ENCODE measurements at regions not wholly inside any gene's neighbourhood (a gene's known extent, or its start where the extent isn't known, plus 50 kb on each side); places are given as distances from the start of the nearest gene placed in this dataset.
"Not testable (repeated sequence)": the region's sequence is repeated elsewhere in the genome, so short reads cannot be mapped to it uniquely, and the experiment has no call there.

GRCh38 chr5:74454263-74455030 lies 186.1 kb downstream of the ENC1 start:
- Histone ChIP-seq H3K27me3 (no peaks in the 10 kb centered on the region), H3K36me3 (no peaks in the 10 kb centered on the region), H3K9me3 (no peaks in the 10 kb centered on the region), H3K4me3 (no peak overlapping the region)
- DNase-seq = no peak

- Histone ChIP-seq H3K36me3 (no peaks in the 10 kb centered on the region), H3K4me3 (no peak overlapping the region), H3K9me3 (no peaks in the 10 kb centered on the region), H3K27me3 (no peaks in the 10 kb centered on the region)
- DNase-seq = no peak
Observed at GRCh38 chr5:74452856-74453255, 187.7 kb downstream of the ENC1 start.

DNA sequence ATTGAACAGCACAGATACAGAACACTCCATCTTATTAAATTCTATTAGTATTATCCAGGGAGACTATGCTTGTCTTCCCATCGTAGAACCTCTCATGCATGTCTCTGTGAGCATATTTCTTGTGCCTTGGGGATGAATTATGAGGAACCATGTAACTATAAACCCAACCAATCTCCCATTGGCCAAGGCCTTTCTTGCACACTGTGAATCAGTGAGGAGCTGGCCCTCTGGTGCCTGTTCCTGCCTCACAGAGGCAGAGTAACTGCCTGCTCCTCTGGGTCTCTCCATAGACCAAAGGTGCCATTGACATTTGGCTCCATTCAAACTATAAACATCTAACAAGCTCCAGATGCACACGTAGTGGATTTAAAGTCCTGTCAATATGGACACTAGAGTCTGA lies 190.4 kb downstream of the ENC1 start:
- no peak for DNase-seq
- Histone ChIP-seq H3K4me3 (no peak overlapping the region), H3K36me3 (no peaks in the 10 kb centered on the region), H3K9me3 (no peaks in the 10 kb centered on the region), H3K27me3 (no peaks in the 10 kb centered on the region)

DNA sequence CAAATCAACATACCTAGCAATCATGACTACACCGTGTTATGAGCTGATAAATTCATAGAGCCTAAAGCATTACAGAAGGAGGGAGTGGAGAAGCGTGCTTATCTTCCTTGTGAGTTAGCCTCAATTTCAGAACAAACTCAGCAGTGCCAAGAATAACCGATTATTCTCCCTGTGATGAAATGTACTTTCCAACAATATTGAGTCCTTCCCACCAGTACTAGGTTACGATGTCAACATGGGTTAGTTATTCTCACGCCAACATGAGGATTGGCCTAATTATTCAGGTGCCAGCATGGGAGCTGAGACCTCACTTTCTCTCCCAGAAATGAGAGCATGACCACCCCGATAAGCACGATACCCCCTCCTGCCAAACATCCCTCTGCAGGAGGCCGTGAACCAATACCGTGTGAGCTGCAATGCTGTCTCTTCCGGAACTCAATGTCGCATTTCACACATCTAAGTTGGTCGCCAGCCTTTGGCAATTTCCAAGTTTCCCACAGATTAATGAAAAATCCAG lies 193.7 kb downstream of the ENC1 start:
- no peak for DNase-seq
- Histone ChIP-seq H3K4me3 (no peak overlapping the region), H3K27me3 (no peaks in the 10 kb centered on the region), H3K9me3 (no peaks in the 10 kb centered on the region), H3K36me3 (no peaks in the 10 kb centered on the region)

DNA sequence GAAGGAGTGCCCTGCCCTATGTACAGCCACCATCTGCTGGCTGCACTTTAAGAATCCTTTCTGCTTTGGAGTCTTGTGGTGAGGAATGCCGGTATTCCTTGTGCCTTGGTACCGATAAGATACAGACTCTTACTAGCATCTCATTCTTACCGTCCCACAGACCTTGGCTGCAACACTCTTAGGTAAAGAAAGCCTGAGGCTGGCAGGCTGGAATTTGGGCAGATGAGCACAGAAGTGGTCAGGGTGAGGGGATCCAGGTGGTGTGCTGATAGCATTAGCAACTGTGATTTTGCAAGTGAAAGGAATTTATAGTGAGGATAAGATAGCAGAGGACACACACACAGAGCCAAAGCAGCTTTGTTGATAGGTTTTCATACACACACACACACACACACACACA lies 198.1 kb downstream of the ENC1 start:
- H3K27me3 ChIP-seq = no peaks in the 10 kb centered on the region
- DNase-seq = no peak
- H3K4me3 ChIP-seq = no peak overlapping the region
- H3K9me3 ChIP-seq = no peaks in the 10 kb centered on the region
- no peaks in the 10 kb centered on the region for H3K36me3 ChIP-seq

GRCh38 chr5:74441616-74442015 lies 198.9 kb downstream of the ENC1 start:
- Histone ChIP-seq H3K36me3 (no peaks in the 10 kb centered on the region), H3K4me3 (no peak overlapping the region), H3K9me3 (no peaks in the 10 kb centered on the region), H3K27me3 (no peaks in the 10 kb centered on the region)
- DNase-seq = no peak

DNA sequence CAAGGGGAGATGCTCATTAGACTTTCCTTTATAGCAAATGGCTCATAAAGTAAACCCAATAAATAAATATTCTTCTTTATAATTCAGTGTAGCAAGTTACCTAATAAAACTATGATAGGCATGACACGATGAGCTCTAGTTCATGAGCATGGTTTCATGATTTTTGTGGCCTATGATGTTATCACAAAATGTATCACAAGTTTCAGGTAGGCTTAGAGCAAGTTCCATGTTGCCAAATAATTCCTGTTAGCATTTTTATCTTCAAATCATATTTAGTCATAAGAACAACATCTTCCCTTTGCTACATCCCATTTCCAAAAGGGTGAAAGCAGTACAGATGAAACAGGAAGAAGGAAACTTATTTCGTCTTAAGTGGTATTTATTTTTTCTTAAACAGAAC lies 200.2 kb downstream of the ENC1 start:
- no peak overlapping the region for H3K4me3 ChIP-seq
- no peaks in the 10 kb centered on the region for H3K9me3 ChIP-seq
- no peaks in the 10 kb centered on the region for H3K36me3 ChIP-seq
- no peaks in the 10 kb centered on the region for H3K27me3 ChIP-seq
- DNase-seq = no peak

DNA sequence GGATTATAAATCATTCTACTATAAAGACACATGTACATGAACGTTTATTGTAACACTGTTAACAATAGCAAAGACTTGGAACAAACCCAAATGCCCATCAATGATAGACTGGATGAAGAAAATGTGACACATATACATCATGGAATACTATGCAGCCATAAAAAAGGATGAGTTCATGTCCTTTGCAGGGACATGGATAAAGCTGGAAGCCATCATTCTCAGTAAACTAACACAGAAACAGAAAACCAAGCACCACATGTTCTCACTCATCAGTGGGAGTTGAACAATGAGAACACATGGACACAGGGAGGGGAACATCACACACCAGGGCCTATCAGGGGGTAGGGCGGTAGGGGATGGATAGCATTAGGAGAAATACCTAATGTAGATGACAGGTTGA lies 202.7 kb downstream of the ENC1 start:
- H3K4me3 ChIP-seq, DNase-seq, H3K27me3 ChIP-seq, H3K36me3 ChIP-seq, H3K9me3 ChIP-seq: not testable (repeated sequence)

DNA sequence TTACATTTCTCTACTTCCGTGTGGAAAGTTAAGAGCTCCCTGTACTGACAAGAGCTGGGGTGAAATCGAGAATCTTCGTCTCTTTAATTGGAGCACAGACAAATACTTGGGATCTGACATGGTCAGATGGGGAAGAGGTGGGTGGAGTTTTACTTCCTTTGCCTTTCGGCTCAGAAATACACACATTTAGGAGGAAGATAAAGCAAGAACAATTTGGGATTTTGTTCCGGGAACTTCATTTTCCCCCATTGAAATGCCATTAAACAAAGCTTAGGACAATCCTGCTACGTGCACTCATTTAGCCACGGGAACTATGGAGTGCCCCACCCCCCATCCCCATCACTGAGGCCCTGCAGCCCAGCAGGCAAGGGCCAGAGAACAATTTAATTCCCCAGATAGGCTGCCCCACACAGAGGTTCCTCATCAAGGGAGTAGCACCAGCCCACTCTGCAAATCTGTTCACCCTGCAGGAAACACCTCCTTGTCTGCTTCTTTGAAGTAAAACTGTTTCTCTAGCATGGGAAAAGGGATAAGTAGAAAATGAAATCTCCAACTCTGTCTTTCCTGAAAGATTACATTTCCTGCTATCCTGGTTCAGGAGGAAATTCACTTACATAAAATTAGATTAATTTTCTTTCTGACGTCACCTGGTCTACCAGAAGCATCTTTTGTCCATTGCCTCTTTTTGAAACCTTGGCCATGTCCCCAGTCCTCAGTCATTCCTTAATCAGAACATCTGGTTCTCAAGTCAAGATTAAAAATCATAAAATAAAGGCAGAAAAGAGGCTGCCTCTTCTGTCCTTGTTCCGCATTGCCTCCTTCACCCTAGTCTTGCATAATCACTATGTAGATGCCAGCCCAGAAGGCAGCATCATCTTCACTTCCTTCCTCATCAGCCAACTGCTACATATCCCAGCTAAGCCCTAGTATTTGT lies 206.4 kb downstream of the ENC1 start:
- Histone ChIP-seq H3K27me3 (no peaks in the 10 kb centered on the region), H3K4me3 (no peak overlapping the region), H3K36me3 (no peaks in the 10 kb centered on the region), H3K9me3 (no peaks in the 10 kb centered on the region)
- DNase-seq = no peak

- Histone ChIP-seq H3K4me3 (no peak overlapping the region), H3K9me3 (no peaks in the 10 kb centered on the region), H3K36me3 (no peaks in the 10 kb centered on the region), H3K27me3 (no peaks in the 10 kb centered on the region)
- no peak for DNase-seq
Observed at GRCh38 chr5:74433255-74433895, 207.2 kb downstream of the ENC1 start.

DNA sequence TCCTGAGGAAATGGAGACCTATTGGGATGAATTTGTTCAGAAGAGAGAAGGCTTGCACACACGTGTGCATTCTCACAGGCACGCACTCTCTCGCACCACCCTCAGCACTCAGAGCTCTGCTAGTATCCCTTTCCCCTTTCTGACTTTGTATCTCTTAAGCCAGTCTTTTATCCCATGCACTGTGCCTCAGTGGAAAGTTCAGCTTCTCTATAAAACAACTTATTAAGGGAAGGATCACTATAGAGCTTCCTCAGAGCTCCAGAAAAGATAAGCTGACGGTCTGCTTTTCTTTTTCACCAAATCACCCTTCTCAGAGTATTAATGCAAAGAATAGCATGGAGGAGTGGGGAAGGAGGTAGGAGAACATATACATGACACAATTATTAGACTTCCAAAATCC lies 207.8 kb downstream of the ENC1 start:
- Histone ChIP-seq H3K36me3 (no peaks in the 10 kb centered on the region), H3K4me3 (no peak overlapping the region), H3K27me3 (no peaks in the 10 kb centered on the region), H3K9me3 (no peaks in the 10 kb centered on the region)
- no peak for DNase-seq

GRCh38 chr5:74432216-74432615 lies 208.3 kb downstream of the ENC1 start:
- Histone ChIP-seq H3K9me3 (no peaks in the 10 kb centered on the region), H3K36me3 (no peaks in the 10 kb centered on the region), H3K4me3 (no peak overlapping the region), H3K27me3 (no peaks in the 10 kb centered on the region)
- DNase-seq = no peak

DNA sequence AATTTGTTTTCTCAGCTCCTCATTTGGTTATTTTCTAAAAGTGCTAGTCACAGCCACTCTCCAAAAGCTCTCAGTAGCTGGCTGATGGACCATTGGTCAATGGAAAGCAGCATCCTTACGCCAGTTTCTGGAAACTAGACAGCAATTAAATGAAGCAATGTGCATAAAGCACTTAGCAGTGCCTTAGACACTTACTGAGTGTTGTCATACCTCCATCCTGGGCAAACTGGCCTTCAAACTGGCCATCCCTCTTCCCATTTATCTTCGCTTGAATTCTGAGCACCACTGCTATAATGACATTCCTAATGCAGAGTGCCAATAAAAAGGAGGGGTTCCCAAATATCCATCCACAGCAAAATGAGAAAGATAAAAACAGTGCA lies 209.2 kb downstream of the ENC1 start:
- no peak overlapping the region for H3K4me3 ChIP-seq
- no peaks in the 10 kb centered on the region for H3K27me3 ChIP-seq
- H3K36me3 ChIP-seq = no peaks in the 10 kb centered on the region
- DNase-seq = no peak
- no peaks in the 10 kb centered on the region for H3K9me3 ChIP-seq

- Histone ChIP-seq H3K4me3 (no peak overlapping the region), H3K9me3 (no peaks in the 10 kb centered on the region), H3K36me3 (no peaks in the 10 kb centered on the region), H3K27me3 (no peaks in the 10 kb centered on the region)
- DNase-seq = no peak
Observed at GRCh38 chr5:74430631-74431289, 209.8 kb downstream of the ENC1 start.

DNA sequence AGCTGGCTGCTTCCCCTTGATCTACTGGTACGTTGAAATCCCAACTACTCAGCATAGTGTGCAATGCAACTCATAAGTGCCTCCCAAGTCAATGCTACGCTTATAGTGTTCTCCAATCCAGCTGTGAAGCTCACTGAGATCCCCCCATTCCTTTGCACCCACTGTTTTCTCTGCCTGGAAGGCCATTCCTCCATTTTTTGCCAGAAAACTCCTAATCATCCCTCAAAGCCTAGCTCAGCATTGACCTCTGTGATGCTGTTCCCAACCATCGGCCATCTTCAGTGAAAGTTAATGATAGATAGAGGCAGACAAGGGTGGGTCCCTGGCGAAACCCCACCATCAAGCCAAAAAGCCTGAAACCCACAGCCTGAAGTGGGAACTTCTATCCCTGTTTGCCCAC lies 211.0 kb downstream of the ENC1 start:
- no peaks in the 10 kb centered on the region for H3K36me3 ChIP-seq

DNA sequence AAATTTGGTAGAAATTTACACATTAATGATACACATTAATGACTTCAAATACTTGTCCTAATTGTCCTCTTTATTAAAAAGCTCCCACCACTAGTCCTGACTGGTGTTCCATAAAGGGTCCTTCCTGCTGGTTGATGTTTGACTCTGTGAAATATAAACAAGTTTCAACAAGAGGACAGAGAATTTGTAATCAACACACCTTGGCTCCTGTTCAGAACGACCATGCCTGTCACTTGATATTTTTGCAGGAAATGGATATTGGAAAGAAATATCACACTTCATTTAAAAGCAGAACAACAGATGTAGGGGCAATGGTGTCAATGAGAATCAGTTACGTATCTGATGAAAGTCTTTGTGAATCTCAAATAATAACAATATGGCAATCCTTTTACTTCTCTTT lies 211.7 kb downstream of the ENC1 start:
- no peaks in the 10 kb centered on the region for H3K9me3 ChIP-seq
- no peak overlapping the region for H3K4me3 ChIP-seq
- no peaks in the 10 kb centered on the region for H3K27me3 ChIP-seq
- H3K36me3 ChIP-seq = no peaks in the 10 kb centered on the region
- no peak for DNase-seq

More for the DNA sequence above, 211.0 kb downstream of the ENC1 start:
- H3K27me3 ChIP-seq = no peaks in the 10 kb centered on the region
- H3K4me3 ChIP-seq = no peak overlapping the region
- no peaks in the 10 kb centered on the region for H3K9me3 ChIP-seq
- DNase-seq = no peak

- no peak for DNase-seq
- H3K9me3 ChIP-seq = no peaks in the 10 kb centered on the region
- no peaks in the 10 kb centered on the region for H3K27me3 ChIP-seq
- no peak overlapping the region for H3K4me3 ChIP-seq
- no peaks in the 10 kb centered on the region for H3K36me3 ChIP-seq
Observed at GRCh38 chr5:74428275-74428674, 212.3 kb downstream of the ENC1 start.

Data from MG63 (cell line).